ENCODE measurements at regions not wholly inside any gene's neighbourhood (a gene's known extent, or its start where the extent isn't known, plus 50 kb on each side); places are given as distances from the start of the nearest gene placed in this dataset.

GRCh38 chr3:16794257-16794656 is 90.5 kb upstream of the PLCL2 start:
- no peak overlapping the region for H3K9ac ChIP-seq (ENCODE audit: low read depth, low read length, poor library complexity, severe bottlenecking)
- peak overlapping the region; percentile 13; the same call in 1 of the 2 replicates for H2AFZ ChIP-seq (ENCODE audit: low read length)
- H3K9me3 ChIP-seq (ENCODE audit: insufficient read depth, low read depth, low read length): no peaks in the 10 kb centered on the region
- H3K27me3 ChIP-seq (ENCODE audit: insufficient read depth, low read length, poor library complexity, severe bottlenecking): no peaks in the 10 kb centered on the region
- no peaks in the 10 kb centered on the region for H3F3A ChIP-seq (ENCODE audit: low read depth)
- no peaks in the 10 kb centered on the region for H4K20me1 ChIP-seq (ENCODE audit: insufficient read depth, low read length, poor library complexity, severe bottlenecking)
- H3K79me2 ChIP-seq (ENCODE audit: insufficient read depth, low read length): no peaks in the 10 kb centered on the region
- H3K4me2 ChIP-seq (ENCODE audit: low read depth, low read length, poor library complexity, severe bottlenecking): no peak overlapping the region
- TF ChIP-seq, protein P1, sequence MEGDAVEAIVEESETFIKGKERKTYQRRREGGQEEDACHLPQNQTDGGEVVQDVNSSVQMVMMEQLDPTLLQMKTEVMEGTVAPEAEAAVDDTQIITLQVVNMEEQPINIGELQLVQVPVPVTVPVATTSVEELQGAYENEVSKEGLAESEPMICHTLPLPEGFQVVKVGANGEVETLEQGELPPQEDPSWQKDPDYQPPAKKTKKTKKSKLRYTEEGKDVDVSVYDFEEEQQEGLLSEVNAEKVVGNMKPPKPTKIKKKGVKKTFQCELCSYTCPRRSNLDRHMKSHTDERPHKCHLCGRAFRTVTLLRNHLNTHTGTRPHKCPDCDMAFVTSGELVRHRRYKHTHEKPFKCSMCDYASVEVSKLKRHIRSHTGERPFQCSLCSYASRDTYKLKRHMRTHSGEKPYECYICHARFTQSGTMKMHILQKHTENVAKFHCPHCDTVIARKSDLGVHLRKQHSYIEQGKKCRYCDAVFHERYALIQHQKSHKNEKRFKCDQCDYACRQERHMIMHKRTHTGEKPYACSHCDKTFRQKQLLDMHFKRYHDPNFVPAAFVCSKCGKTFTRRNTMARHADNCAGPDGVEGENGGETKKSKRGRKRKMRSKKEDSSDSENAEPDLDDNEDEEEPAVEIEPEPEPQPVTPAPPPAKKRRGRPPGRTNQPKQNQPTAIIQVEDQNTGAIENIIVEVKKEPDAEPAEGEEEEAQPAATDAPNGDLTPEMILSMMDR (conservative IDR thresholded peaks at IDR 0.05; ENCODE audit: low read length): no peak
- TF ChIP-seq EZH2phosphoT487 (IDR thresholded peaks at IDR 0.05; ENCODE audit: borderline replicate concordance): no peak
- no peak overlapping the region for H3K4me3 ChIP-seq (ENCODE audit: low read length, poor library complexity, severe bottlenecking)
- H3K9me2 ChIP-seq (replicated peaks; ENCODE audit: low read depth, low read length): no peaks in the 10 kb centered on the region
- no peaks in the 10 kb centered on the region for H3K36me3 ChIP-seq (ENCODE audit: insufficient read depth, low read length)
- peaks cover 22% of the 10 kb centered on the region for H3K4me1 ChIP-seq (ENCODE audit: insufficient read depth, low read length, poor library complexity, severe bottlenecking)

GRCh38 chr3:16795581-16795980 is 89.2 kb upstream of the PLCL2 start:
- H3K9me3 ChIP-seq (ENCODE audit: insufficient read depth, low read depth, low read length): no peaks in the 10 kb centered on the region
- H3K9me2 ChIP-seq (replicated peaks; ENCODE audit: low read depth, low read length): no peaks in the 10 kb centered on the region
- H3K27me3 ChIP-seq (ENCODE audit: insufficient read depth, low read length, poor library complexity, severe bottlenecking): no peaks in the 10 kb centered on the region
- no peaks in the 10 kb centered on the region for H3K36me3 ChIP-seq (ENCODE audit: insufficient read depth, low read length)
- H4K20me1 ChIP-seq (ENCODE audit: insufficient read depth, low read length, poor library complexity, severe bottlenecking): no peaks in the 10 kb centered on the region
- no peak overlapping the region for H3K9ac ChIP-seq (ENCODE audit: low read depth, low read length, poor library complexity, severe bottlenecking)
- H3F3A ChIP-seq (ENCODE audit: low read depth): no peaks in the 10 kb centered on the region
- H3K4me2 ChIP-seq (ENCODE audit: low read depth, low read length, poor library complexity, severe bottlenecking): no peak overlapping the region
- no peak overlapping the region for H3K4me3 ChIP-seq (ENCODE audit: low read length, poor library complexity, severe bottlenecking)
- no peak overlapping the region for H2AFZ ChIP-seq (ENCODE audit: low read length)
- TF ChIP-seq, protein P1 (conservative IDR thresholded peaks at IDR 0.05; ENCODE audit: low read length): no peak
- no peak for TF ChIP-seq EZH2phosphoT487 (IDR thresholded peaks at IDR 0.05; ENCODE audit: borderline replicate concordance)
- peaks cover 15% of the 10 kb centered on the region for H3K4me1 ChIP-seq (ENCODE audit: insufficient read depth, low read length, poor library complexity, severe bottlenecking)
- no peaks in the 10 kb centered on the region for H3K79me2 ChIP-seq (ENCODE audit: insufficient read depth, low read length)

DNA sequence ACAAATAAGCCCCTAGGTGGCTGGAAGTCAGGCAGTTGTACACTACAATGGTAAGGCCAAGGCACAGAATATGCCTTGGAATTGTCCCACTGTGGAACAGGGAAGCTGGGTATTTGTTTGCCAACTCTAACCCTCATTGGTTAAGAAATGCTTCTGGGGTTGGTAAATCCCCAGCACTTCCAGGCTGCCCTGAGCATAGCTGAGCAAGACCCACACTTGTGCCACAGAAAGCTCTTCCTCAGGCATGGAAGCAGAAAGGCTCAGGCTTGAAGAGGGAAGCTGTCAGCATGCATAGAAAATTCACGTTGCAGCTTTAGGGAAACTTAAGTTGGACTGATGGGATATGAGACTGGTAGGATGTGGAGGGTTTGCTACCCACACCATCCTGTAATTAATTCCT is 86.9 kb upstream of the PLCL2 start:
- Histone ChIP-seq H3K36me3 (ENCODE audit: insufficient read depth, low read length) (no peaks in the 10 kb centered on the region), H3K4me2 (ENCODE audit: low read depth, low read length, poor library complexity, severe bottlenecking) (no peak overlapping the region), H3K27me3 (ENCODE audit: insufficient read depth, low read length, poor library complexity, severe bottlenecking) (no peaks in the 10 kb centered on the region), H3F3A (ENCODE audit: low read depth) (no peaks in the 10 kb centered on the region), H4K20me1 (ENCODE audit: insufficient read depth, low read length, poor library complexity, severe bottlenecking) (no peaks in the 10 kb centered on the region), H3K9me2 (replicated peaks; ENCODE audit: low read depth, low read length) (no peaks in the 10 kb centered on the region), H3K4me1 (ENCODE audit: insufficient read depth, low read length, poor library complexity, severe bottlenecking) (peaks cover 34% of the 10 kb centered on the region), H3K4me3 (ENCODE audit: low read length, poor library complexity, severe bottlenecking) (no peak overlapping the region), H2AFZ (ENCODE audit: low read length) (no peak overlapping the region), H3K9ac (ENCODE audit: low read depth, low read length, poor library complexity, severe bottlenecking) (no peak overlapping the region), H3K79me2 (ENCODE audit: insufficient read depth, low read length) (no peaks in the 10 kb centered on the region), H3K9me3 (ENCODE audit: insufficient read depth, low read depth, low read length) (no peaks in the 10 kb centered on the region)
- no peak for TF ChIP-seq EZH2phosphoT487 (IDR thresholded peaks at IDR 0.05; ENCODE audit: borderline replicate concordance)
- TF ChIP-seq, protein P1 (conservative IDR thresholded peaks at IDR 0.05; ENCODE audit: low read length): no peak

Measured in Loucy (cell line).